HUES48 (cell line): ENCODE measurements at regions not wholly inside any gene's neighbourhood (a gene's known extent, or its start where the extent isn't known, plus 50 kb on each side); places are given as distances from the start of the nearest gene placed in this dataset.

ENCODE experiments used
- H3K27ac ChIP-seq: one replicate; pipeline ENCODE4 v1.7.0; 2013; ENCODE audit warnings: low read depth, low read length, inconsistent platforms
- H3K27me3 ChIP-seq: 2 replicates; pipeline ENCODE4 v1.6.1; 2013; ENCODE audit warnings: mild to moderate bottlenecking, low read length; ENCODE audit not compliant: control insufficient read depth, insufficient read depth
- H3K36me3 ChIP-seq: 2 replicates; pipeline ENCODE4 v1.6.1; 2013; ENCODE audit warnings: low read length; ENCODE audit not compliant: control insufficient read depth, insufficient read depth
- H3K4me1 ChIP-seq: 2 replicates; pipeline ENCODE4 v1.6.1; 2013; ENCODE audit warnings: mild to moderate bottlenecking, low read length; ENCODE audit not compliant: control insufficient read depth, insufficient read depth
- H3K4me3 ChIP-seq: 2 replicates; pipeline ENCODE4 v1.5.1; 2013; ENCODE audit warnings: mild to moderate bottlenecking, low read depth, low read length
- H3K9ac ChIP-seq: 2 replicates; pipeline ENCODE4 v1.6.1; 2013; ENCODE audit warnings: mild to moderate bottlenecking, low read depth, low read length, moderate library complexity
- H3K9me3 ChIP-seq: 2 replicates; pipeline ENCODE4 v1.6.1; 2013; ENCODE audit warnings: low read length; ENCODE audit not compliant: control insufficient read depth, insufficient read depth

DNA sequence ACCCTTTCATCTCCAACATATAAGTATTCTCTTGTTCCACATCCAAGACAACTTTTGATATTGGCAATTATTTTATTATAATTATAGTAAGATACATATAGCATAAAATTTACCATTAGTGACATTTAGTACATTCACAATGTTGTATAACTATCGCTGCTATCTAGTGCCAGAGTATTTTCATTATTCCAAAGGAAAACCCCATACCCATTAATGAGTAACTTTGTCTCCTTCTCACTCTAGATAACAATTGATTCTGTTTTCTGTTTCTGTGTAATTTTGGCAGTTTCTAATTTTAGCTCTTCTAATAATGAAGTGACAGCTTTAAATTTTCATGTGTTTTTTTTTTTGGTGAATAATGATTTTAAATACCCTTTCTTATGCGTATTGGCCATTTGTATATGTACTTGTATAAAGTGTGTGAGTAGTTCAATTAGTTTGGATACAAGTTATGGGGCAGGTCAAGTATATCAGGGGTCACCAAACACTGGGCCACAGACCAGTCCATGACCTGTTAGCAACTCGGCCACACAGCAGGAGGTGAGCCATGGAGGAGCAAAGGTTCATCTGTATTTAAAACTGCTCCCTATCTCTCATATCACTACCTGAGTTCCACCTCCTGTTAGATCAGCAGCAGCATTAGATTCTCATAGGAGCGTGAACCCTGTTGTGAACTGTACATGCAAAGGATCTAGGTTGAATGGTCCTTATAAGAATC, 97.2 kb upstream of the SYT1 start:
- H3K9me3 ChIP-seq: no peaks in the 10 kb centered on the region
- no peaks in the 10 kb centered on the region for H3K27me3 ChIP-seq
- H3K9ac ChIP-seq: no peak overlapping the region
- H3K27ac ChIP-seq: no peak overlapping the region
- H3K36me3 ChIP-seq: no peaks in the 10 kb centered on the region
- H3K4me3 ChIP-seq: no peak overlapping the region
- no peaks in the 10 kb centered on the region for H3K4me1 ChIP-seq

DNA sequence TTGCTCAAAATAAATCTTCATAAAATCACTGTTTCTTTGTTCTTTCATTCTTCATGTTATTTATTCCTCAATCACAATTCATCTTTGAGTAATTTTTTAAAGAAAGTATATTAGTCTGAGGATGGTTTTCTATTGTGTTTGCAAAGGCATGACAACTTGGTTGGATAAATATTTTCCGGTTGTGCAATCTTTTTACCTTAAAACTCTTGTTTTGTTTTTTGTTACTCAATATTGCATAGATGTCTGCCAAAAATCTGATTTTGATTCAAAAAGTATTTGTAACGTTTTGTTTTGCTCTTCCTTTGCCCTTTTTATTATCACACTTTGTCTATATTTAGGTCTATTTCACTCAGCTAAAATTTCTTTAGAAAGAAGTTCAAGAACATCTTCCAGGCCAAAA, 86.2 kb upstream of the SYT1 start:
- Histone ChIP-seq H3K9me3 (no peaks in the 10 kb centered on the region), H3K4me3 (no peak overlapping the region), H3K9ac (no peak overlapping the region), H3K27me3 (no peaks in the 10 kb centered on the region), H3K4me1 (no peaks in the 10 kb centered on the region), H3K27ac (no peak overlapping the region), H3K36me3 (no peaks in the 10 kb centered on the region)

DNA sequence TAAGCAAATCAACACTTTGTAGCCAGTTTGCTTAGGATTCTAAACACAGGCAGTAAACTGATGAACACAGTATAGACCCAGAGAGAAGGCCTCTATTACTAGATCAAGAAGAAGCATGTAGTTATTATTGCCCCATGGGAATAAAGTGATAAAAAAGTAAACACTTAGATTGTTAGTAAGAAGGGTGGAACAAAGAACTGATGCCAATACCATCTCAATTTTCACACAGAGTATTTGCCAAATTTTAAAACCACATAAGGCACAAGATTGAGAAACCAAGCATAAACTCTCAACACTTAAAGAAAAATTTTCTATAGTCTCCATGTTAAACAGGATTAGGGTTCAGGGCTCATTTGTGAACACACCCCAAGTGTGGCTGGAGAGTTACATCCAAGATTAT, 77.0 kb upstream of the SYT1 start:
- H3K4me1 ChIP-seq: peaks cover 10% of the 10 kb centered on the region
- H3K27me3 ChIP-seq: no peaks in the 10 kb centered on the region
- no peak overlapping the region for H3K4me3 ChIP-seq
- no peak overlapping the region for H3K9ac ChIP-seq
- no peak overlapping the region for H3K27ac ChIP-seq
- no peaks in the 10 kb centered on the region for H3K9me3 ChIP-seq
- no peaks in the 10 kb centered on the region for H3K36me3 ChIP-seq

DNA sequence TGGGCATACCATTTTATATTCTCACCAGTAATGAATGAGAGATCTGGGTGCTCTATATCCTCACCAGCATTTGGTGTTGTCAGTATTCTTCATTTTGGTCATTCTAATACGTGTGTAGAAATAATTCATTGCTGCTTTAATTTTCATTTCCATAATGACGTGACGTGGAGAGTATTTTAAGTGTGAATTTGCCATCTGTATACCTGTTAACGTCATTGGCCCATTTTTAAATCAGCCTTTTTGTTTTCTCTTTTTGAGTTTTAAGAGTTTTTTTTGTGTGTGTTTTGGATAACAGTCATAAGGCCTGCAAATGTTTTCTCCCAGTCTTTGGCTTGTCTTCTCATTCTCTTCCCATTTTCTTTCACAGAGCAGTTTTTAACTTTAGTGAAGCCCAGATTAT, 74.4 kb upstream of the SYT1 start:
- no peak overlapping the region for H3K4me3 ChIP-seq
- no peaks in the 10 kb centered on the region for H3K36me3 ChIP-seq
- no peak overlapping the region for H3K27ac ChIP-seq
- H3K9ac ChIP-seq: no peak overlapping the region
- peaks cover 15% of the 10 kb centered on the region for H3K4me1 ChIP-seq
- H3K9me3 ChIP-seq: no peaks in the 10 kb centered on the region
- no peaks in the 10 kb centered on the region for H3K27me3 ChIP-seq

DNA sequence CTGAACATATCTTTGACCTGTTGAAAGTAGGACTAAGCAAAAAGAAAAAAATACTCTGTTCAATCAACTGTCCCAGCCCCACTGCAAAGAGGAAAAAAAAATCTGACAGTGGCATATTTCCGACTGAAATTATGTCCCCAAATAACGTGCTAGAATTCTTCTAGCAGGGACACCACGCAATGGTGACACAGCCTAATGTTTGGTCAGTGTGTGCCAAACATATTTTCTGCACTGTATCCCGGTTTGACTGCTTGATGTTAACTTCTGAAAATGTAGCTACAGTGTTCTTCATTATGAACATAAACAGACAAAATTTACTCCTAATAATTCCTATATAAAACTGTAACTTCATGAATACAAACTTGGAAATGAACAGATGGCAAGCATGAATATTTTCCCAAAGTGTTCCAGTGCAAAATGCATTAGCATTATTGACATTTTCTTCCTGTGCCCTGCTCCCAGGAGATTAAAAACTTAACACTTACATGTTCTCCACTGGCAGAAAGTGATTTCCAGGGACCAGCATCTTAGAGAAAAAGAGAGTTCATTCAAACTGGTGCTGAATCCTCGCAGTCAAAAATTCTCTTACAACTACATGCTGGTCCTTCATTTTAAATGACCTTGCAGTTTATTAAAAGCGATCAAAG, 72.4 kb upstream of the SYT1 start:
- peaks cover 7% of the 10 kb centered on the region for H3K4me1 ChIP-seq
- H3K9me3 ChIP-seq: no peaks in the 10 kb centered on the region
- H3K27me3 ChIP-seq: no peaks in the 10 kb centered on the region
- no peak overlapping the region for H3K9ac ChIP-seq
- no peak overlapping the region for H3K4me3 ChIP-seq
- no peak overlapping the region for H3K27ac ChIP-seq
- H3K36me3 ChIP-seq: no peaks in the 10 kb centered on the region

DNA sequence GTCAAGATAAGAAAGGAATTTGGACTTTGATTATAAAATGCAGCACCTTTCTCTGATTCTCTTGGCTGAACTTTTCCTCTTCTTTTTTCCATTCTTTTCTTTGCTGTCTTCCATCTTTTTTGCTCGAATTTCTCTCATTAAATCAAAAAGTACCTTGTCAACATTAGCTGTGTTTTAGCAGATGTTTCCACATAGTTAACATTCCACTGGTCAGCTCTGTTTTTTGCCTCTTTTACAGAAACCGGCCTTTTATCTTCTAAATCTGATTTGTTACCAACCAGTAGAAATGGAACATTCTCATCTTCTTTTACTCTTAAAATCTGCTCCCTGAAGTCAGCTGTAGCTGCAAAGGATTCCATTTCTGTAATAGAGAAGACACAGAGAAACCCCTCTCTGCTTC, 71.1 kb upstream of the SYT1 start:
- Histone ChIP-seq H3K36me3 (no peaks in the 10 kb centered on the region), H3K9ac (no peak overlapping the region), H3K4me1 (peaks cover 6% of the 10 kb centered on the region; the same call in 1 of the 2 replicates), H3K27ac (no peak overlapping the region), H3K9me3 (no peaks in the 10 kb centered on the region), H3K27me3 (no peaks in the 10 kb centered on the region), H3K4me3 (no peak overlapping the region)

DNA sequence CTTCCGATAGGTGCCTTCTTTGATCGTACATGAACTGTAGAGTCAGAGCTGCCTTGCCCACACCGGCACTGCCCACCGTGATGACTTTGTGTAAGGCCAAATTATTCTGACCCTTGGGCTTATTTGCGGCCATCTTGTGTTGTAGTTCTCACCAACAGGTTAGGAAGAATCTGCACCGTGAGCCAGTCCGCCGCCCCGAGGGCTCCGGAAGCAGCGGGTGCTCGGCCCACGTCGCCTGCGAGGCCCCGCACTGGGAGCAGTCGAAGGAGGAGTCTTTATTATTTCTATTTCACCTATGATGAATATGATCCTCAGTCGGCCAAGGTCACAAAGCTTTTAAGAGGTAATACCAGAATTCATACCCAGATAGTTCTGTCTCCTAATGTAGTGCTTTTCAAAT, 70.6 kb upstream of the SYT1 start:
- H3K36me3 ChIP-seq: no peaks in the 10 kb centered on the region
- H3K9ac ChIP-seq: no peak overlapping the region
- H3K4me1 ChIP-seq: peaks cover 6% of the 10 kb centered on the region; the same call in 1 of the 2 replicates
- no peaks in the 10 kb centered on the region for H3K27me3 ChIP-seq
- no peaks in the 10 kb centered on the region for H3K9me3 ChIP-seq
- H3K4me3 ChIP-seq: no peak overlapping the region
- no peak overlapping the region for H3K27ac ChIP-seq

DNA sequence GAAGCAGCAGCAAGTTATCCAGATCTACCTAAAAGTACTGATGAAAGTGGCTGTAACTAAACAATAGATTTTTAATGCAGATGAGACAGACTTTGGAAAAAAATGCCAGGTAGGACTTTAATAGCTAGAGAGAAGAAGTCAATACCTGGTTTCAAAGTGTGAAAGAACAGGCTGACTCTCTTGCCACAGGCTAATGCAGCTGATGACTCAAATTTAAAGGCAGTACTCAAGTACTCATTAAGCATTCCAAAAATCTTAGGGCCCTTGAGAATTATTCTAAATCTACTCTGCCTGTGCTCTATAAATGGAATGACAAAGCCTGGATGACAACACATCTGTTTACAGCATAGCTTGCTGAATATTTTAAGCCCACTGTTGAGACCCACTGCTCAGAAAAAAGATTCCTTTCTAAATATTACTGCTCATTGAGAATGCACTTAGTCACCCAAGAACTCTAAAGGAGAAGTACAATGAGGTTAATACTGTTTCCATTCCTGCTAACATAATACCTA, 68.6 kb upstream of the SYT1 start:
- no peak overlapping the region for H3K27ac ChIP-seq
- H3K27me3 ChIP-seq: no peaks in the 10 kb centered on the region
- H3K36me3 ChIP-seq: no peaks in the 10 kb centered on the region
- H3K4me3 ChIP-seq: no peak overlapping the region
- H3K9ac ChIP-seq: no peak overlapping the region
- H3K4me1 ChIP-seq: peaks cover 6% of the 10 kb centered on the region; the same call in 1 of the 2 replicates
- no peaks in the 10 kb centered on the region for H3K9me3 ChIP-seq

DNA sequence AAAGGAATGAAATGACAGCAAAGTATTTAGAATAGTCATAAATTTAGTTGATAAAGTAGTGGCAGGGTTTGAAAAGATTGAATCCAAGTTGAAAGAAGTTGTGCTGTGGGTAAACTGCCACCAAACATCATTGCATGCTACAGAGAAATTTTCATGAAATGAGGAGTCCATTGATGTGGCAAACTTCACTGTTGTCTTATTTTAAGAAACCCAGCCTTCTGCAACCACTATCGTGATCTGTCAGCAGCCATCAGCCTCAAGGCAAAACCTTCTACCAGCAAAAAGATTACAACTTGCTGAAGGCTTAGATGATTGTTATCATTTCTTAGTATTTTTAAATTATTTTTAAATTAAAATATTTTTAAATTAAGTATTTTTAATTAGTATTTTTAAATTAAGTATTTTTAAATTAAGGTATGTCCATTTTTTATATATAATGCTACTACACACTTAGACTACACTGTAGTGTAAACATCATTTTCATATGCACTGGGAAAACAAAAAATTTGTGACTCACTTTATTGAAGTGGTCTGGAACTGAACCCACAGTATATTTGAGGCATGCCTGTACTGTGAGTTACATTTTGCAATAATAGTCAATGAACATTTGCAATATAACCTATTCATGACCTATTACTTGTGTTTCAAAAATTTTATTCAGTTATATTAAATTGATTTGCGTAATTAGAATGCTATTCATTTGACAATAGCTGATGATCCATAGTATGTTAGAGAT, 67.2 kb upstream of the SYT1 start:
- Histone ChIP-seq H3K27ac (no peak overlapping the region), H3K9ac (no peak overlapping the region), H3K4me3 (no peak overlapping the region), H3K4me1 (peaks cover 6% of the 10 kb centered on the region; the same call in 1 of the 2 replicates), H3K36me3 (no peaks in the 10 kb centered on the region), H3K9me3 (no peaks in the 10 kb centered on the region), H3K27me3 (no peaks in the 10 kb centered on the region)

DNA sequence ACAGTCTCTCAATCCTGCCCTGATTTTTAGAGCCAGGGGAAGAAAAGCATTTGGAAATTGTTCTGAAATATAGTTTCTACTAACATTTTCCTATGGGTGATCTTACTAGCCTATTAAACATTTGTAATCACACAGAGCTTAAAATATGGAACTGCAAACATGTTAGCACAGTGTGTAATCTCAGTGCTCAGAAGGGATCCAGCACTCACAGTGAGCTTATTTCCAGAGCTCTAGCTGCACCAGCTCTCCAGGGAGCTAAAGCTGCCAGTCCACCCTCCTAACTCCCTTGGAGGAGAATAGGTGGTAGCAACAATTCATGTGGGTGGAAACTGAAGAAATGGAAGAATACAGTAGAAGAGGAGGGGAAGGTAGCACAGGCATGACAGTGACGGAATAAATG, 64.9 kb upstream of the SYT1 start:
- Histone ChIP-seq H3K4me1 (no peaks in the 10 kb centered on the region; the same call in 1 of the 2 replicates), H3K27me3 (no peaks in the 10 kb centered on the region), H3K36me3 (no peaks in the 10 kb centered on the region), H3K9ac (no peak overlapping the region), H3K9me3 (no peaks in the 10 kb centered on the region), H3K4me3 (no peak overlapping the region), H3K27ac (no peak overlapping the region)

DNA sequence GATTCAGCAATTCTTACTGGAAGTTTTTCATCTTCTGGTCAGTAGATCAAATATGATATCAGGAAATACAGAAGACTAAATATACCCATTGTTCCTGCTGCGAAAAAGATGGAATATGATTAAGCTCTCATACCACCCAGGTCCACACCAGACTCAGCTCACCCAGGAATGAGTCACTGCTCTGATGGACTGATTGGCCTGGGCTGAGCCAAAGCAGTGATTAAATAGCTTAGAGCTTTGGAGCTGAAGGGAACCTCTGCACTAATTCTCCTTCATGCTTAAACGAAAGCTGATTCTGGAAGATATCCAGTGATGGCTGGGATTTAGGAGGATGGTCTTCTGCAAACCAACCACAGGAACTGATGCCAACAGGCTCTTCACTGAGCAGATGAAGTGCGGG, 62.0 kb upstream of the SYT1 start:
- Histone ChIP-seq H3K4me3 (no peak overlapping the region), H3K27ac (no peak overlapping the region), H3K9ac (no peak overlapping the region), H3K4me1 (peaks cover 1% of the 10 kb centered on the region; the same call in 1 of the 2 replicates), H3K9me3 (no peaks in the 10 kb centered on the region), H3K27me3 (no peaks in the 10 kb centered on the region), H3K36me3 (no peaks in the 10 kb centered on the region)
